ENCODE measurements at regions not wholly inside any gene's neighbourhood (a gene's known extent, or its start where the extent isn't known, plus 50 kb on each side); places are given as distances from the start of the nearest gene placed in this dataset.

- peak in 3 of 5 donors; percentile 34 to 69 (median 36) for DNase-seq
Measured at GRCh38 chr15:70196372-70197316, 98.9 kb upstream of the TLE3 start.

DNA sequence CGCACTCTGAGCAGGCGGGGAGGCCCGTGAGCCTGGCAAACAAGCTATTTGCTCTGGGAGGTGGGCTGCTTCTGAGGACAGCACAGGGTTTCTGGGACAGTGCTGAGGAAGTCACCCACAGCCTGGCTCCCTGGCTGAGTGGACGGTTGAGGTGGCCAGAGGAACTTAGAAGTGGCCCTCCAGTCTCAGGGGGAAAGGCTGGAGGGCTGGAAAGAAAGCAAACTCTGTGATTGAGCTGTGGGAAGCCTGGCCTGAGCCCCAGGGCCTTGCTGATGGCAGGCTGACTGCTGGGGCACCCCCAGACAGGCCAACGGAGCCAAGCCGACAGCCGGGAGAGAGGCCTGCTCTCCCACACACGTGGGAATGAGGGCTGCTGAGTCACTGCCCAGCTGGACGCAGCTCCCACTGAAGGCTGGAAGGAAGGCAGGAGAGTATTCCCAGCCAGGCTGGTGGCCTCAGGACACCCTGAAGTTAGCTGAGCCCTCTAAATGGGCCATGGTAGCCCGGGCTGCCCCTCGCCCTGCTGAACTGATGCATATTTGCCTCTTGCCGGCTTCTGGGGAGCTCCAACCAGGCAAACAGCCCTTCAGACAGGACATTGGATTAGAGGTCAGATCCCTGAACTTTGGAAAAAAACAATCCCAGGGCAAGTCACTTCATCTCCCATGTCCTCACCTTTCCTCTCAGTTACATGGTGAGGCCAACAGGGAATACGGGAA is 98.0 kb upstream of the TLE3 start:
- no peak for DNase-seq

DNA sequence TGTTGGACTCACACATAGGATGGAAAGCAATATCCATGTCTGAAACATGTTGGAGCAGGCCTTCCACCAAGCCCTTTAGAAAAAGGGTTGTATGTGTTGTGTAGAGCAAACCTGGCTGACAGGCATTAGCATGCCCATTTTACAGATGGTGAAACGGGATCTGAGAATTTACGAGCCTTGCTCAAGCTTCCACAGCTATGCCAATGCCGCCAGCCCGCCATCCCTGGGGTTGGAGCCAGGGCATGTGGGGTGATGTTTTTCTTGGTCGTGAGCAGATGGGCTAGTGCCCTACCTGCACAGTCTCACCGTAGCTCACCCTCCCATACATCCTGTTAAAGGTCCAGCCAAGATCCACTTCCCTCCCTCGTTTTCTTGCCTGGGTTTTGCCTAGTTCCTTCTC is 97.5 kb upstream of the TLE3 start:
- DNase-seq = no peak

- DNase-seq = no peak
Measured at GRCh38 chr15:70194266-70194665, 96.5 kb upstream of the TLE3 start.

GRCh38 chr15:70193734-70194133 is 96.0 kb upstream of the TLE3 start:
- DNase-seq = no peak

DNA sequence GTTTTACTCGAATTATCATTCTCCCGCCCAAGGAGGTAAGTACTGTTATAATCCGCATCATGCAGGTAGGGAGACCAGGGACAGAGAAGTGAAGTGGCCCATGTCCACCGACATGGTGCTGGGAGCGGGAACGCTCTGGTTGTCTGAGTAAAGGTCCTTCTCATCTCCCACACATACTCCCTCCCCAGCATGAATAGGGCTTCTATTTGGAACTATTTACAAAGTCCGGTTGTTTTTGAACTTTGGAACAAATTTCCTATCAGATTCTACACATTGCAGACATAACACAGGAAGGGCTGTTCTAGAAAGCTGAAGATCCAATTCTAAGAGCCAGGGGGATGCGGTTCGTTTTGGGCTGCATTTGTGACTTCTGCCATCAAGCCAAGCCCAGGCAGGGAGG is 94.8 kb upstream of the TLE3 start:
- no peak for DNase-seq

DNA sequence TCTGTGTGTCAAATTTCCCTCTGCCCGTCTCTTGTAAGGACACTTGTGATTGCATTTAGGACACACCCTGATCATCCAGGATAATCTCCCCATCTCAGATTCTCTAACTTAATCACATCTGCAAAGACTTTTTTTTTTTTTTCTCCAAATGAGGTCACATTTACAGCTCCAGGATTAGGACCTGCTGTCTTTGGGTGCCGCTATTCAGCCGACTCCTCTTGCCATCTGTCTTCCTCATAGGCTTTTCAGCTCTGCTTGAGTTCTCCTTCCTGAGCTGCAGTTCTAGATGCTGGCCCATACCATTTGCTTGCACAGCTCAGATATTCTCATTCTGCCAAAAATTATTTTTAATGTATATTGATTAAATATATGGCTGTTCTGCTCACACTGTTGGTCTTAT is 94.3 kb upstream of the TLE3 start:
- no peak for DNase-seq

DNA sequence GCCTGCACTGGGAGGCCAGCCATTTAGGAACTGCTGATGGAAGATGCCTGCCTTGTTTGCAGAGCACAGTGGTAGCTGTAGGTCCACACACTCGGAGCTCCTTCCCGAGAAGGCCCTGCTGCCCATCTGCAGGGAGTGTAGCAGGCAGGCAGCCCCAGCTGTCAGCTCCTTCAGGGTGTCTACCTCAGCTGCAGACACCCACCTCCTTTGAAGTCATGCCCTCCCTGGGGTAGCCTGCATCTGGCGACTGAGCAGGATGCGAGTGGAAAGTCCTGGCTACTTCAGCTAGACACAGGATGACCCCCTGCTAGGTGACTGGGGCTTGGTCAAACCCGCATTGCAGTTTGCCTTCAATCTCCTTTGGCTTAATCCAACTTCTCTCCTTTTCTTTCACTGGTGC is 93.2 kb upstream of the TLE3 start:
- DNase-seq = no peak

DNA sequence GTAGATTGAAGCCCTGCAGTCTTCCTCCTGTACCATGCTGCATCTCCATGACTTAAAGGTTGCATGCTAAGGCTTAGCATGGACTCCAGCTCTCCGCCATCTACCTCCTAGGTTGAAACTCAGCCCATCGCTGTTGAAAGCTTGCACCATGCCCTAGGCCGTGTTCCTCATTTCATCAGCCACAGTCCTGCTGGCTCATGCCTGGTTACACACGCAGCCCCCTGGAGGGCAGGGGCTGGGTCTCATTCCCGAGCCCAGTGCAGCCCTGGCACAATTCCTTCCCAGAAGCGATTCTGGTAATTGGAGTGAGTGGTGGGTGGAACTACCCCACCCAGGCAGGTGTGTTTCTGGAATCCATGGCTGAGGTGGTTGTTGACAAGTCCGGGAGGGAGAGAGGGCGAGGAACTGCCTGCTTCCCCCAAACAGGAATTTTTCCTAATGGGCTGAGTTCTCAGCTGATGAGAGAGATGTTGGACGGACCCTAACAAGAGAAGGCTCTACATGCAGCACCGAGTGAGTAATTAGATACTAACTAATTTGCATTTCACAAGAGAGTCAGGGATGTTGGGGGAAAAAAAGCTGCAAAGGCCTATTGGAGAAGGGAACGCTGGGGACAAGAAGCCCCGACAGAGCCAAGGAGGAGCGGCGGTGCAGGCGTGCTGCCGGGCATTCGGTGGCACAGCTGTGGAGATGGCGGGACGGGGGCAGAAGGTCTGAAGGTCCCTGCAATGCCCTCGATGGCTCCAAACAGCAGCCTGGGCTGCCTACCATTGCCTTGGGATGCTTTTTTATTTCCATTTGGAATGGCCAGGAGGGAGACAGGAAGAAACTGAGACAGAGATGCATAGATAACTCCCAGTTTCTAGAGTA is 92.3 kb upstream of the TLE3 start:
- no peak for DNase-seq

GRCh38 chr15:70188286-70188685 is 90.6 kb upstream of the TLE3 start:
- DNase-seq = no peak

GRCh38 chr15:70187331-70187730 is 89.6 kb upstream of the TLE3 start:
- DNase-seq = no peak

- DNase-seq = no peak
Measured at GRCh38 chr15:70186152-70186551, 88.4 kb upstream of the TLE3 start.

DNA sequence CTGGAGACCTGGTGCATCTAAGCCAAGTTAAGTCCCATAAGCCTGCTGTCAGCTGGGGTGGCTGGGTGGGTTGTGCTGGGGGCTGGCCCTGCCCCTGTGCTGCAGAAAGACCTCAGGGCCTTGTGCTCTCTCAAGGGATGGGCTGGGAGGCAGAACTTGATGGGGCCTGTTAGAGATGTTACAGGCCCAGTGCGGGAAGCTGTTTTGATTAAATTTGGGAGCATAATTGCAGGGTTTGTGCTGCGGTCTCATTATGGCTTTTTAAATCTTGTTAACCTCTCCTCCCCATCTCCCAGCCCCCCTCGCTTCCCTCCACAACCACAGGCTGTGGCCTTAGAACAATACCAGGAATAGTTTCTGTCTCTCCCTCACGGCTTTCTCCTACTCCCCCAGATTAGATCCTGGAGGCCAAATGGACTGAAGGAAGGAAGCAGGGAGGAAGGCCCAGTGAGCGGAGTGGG is 87.6 kb upstream of the TLE3 start:
- no peak for DNase-seq

GRCh38 chr15:70182858-70183695 is 85.4 kb upstream of the TLE3 start:
- no peak for DNase-seq

GRCh38 chr15:70181626-70182255 is 84.0 kb upstream of the TLE3 start:
- no peak for DNase-seq

- DNase-seq = no peak
Measured at GRCh38 chr15:70180186-70180875, 82.6 kb upstream of the TLE3 start.

- DNase-seq = no peak
Measured at GRCh38 chr15:70179309-70179892, 81.7 kb upstream of the TLE3 start.

DNA sequence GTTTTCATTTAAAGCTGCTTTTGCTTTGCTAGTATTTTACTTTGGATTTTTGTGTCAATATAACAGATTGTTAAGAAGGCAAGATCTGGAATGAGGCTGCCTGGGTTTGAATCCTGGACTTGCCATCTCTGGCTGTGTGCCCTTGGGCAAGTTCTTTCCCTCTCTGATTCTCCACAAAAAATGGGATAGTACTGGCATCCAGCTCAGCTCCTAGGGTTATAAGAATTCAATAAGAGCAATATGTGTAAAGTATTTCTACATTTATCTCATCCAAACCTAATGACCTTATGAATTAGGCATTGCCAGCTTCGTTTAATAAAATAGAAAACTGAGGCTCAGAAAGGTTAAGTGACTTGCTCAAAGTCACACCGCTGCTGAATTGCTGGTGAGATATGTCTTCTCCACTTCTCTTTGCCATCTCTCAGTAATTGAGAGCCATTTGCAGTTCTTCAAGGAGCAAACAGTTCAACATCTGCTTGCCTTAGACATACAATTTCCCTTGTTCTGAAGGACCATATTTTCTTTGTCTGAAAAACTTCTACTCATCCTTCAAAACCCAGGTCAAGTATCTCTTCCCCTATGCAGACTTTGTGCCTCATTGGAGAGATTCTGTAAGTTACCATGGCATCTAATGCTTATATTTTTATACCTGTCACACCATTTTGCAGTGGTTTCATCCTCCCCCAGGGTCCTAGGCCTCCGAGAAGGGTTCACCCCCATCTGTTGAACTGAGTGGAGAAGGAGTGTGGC is 80.8 kb upstream of the TLE3 start:
- DNase-seq = no peak

DNA sequence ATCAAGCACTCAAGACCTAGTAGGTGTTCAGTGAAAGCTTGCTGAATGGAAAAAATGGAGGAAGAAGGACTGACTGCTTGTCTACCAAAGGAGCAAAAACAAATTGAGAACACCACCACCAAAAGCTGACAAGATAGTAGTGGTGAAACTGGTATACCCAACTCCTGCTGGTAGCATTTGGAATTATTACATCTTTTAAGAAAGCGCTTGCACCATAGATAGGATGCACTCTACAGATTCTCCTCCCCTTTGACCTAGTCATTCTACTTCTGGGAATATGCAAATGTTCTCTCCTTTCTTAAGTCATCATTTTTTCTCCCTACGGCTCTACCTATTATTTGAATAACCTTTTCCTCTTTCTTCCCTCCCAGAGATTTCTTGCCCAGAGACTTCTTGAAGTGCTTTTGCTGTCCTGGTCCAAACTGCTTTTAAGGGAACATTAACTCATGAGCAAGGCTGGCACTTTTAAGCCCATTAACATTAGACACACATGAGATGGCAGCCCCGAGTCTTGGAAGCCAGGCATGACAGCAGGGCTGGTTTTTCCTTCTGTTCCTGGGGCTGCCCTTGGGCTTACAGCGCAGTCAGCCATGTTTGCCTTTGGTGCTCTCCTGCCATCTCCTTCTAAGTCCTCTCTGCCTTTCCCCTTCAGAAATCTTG is 75.0 kb upstream of the TLE3 start:
- no peak for DNase-seq
